GM18858 (cell line): ENCODE measurements at regions not wholly inside any gene's neighbourhood (a gene's known extent, or its start where the extent isn't known, plus 50 kb on each side); places are given as distances from the start of the nearest gene placed in this dataset.

Source experiments
- ATAC-seq: cut with Tn5 transposase; IDR thresholded peaks from one replicate; pipeline ENCODE4 v1.9.1; 2021; ENCODE audit not compliant: unreplicated experiment

DNA sequence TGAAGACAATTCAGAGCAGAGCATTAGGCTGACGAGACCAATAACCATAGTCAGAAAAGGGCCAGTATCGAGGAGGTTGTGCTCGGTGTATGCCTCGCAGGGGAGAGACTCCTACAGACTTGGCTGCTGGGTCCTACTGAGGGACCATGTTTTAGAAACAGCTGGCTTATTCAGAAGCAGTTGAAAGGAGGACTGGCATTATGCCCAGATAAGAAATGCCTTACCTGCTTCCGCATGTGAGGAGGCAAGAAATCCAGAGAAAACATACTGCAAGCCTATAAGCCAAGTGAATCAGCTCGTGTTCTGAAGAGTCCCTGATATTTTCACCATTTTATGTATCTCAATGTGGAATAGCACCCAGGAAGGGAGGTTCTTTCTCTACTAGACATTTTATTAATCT, 434.7 kb downstream of the GRB14 start:
- ATAC-seq: no peak

DNA sequence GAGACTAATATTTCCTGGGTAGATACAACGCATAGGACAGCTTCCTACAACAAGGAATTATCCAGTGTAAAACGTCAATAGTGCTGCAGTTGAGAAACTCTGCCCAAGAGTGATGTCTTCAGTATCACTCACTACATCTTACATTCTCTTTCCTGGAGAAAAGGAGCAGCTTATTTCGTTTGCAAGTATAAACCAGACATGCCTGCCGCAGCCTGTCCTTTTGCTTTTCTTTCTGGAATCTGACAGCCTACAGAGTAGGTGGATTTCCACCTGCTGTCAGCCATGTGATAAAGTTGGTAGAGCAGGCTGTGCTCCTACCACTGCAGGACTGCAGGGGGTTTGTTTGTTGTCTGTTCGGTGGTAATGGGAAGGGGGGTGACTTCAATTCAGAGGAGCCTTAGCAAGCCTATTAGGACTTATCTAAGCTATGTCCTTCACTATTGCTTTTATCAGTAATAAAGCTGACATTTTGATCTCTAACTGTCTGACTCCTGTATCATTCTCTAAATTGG, 439.1 kb downstream of the GRB14 start:
- ATAC-seq: no peak

DNA sequence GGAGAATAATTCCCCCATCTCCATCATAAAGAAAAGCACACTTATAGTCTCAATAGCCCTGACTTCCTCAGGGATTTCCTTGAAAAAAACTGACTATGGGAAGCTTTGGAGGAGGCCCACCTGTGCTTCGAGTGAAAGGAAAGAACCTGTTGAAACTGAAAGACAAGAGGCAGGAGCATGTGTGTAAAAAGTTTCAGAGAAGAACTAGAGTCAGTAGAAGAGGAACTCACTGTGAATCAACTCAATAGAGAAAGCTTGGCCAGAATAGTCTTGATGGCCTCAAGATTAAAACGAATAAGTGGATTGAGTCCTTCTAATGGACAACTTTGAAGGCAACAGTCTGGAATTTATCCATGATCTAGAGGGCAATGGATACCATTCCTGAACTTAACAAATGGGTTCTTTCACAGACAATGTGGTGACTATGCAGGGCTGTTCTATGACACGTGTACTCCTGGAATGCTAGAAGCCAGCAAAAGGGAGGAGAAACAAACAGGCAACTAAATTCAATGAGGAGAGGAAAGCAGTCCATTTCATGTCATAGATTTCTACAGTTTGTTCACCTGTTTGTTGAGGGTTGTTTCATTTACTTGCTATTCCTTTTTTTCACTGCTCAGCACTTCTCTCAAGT, 442.3 kb downstream of the GRB14 start:
- no peak for ATAC-seq

DNA sequence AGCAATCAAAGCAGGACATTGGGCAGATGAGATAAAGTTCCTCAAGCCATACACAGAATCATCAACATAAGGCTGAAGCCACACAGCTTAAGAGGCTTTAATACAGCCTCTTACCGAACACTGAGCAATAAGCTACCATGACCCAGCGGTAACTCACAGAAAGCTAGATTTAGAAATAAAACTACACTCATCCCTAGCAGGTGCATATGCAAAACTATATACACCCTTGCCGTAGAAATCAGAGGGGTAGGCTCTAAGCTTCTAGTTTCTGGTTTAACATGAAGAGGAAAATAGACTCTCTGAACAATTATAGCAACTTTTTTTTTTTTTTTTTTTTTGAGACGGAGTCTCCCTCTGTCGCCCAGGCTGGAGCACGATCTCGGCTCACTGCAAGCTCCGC, 428.8 kb upstream of the FIGN start:
- ATAC-seq: no peak

DNA sequence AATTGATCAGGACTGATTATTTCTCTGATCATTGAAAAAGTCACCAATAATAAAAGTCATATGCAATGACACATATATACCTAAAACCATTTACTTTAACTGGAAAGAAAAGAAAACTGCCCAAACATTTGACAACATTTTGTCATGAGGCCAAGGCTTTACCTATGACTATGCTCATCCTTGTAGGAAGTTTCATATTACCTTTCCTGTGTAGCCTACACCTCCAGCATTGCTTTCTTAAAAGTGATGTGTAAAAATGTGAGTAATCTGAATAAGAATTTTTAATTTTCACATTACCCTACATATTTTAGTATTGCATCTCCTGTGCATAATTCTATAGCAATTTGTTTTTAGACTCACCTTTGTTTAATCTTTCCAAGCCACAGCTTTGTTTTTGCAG, 419.8 kb upstream of the FIGN start:
- no peak for ATAC-seq

DNA sequence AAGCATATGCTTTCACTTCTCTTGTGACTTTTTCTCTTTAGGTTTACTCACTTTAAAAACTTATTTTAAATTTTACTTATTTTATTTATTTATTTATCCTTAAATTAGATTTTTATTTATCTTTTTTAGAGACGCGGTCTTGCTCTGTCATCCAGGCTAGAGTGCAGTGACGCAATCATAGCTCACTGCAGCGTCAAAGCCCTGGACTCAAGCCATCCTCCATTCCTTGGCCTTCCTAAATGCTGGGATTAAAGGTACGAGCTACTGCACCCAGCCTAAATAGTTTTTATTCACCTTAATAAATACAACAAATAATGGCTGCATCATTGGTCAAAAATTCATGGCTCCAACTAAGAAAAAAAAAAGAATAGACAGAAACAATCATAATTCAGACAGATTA, 415.7 kb upstream of the FIGN start:
- no peak for ATAC-seq

DNA sequence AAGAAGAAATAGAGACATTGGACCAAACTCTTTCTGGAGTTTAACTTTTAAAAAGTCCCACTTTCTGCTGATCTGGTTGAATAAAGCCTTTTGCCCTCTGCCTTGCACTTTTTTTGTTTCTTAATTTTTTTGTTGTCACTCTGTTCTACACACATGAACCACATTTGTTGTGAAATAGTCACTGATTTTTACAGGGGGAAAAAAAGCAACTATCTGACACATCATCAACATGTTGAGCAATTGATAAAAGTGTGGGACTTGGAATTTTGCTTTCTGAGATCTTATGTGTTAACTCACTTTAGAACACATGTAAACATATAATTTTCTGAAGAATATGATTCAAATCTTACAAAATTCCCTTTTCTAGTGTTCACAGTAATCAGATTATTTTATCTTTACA, 414.8 kb upstream of the FIGN start:
- ATAC-seq: no peak

DNA sequence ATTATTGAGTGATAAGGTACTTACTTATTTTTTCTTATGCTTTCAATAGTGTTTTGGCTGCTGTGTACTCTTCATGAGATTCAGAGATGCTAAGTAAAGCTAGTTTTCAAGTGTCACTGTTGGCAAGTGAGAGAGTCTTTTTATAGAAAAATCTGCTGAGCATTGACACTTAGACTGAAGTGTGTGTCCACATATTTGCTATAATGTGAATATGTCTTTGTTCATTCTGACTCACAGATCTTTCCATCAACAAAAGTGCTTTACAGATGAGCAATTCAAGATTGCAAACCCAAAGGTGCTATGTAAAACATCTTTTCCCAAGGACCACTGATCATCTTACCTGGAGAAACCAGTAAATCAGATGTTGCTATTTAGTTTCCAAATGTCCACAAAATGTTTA, 410.6 kb upstream of the FIGN start:
- no peak for ATAC-seq

- no peak for ATAC-seq
These were observed 409.5 kb upstream of the FIGN start for GRCh38 chr2:164145093-164145987.

DNA sequence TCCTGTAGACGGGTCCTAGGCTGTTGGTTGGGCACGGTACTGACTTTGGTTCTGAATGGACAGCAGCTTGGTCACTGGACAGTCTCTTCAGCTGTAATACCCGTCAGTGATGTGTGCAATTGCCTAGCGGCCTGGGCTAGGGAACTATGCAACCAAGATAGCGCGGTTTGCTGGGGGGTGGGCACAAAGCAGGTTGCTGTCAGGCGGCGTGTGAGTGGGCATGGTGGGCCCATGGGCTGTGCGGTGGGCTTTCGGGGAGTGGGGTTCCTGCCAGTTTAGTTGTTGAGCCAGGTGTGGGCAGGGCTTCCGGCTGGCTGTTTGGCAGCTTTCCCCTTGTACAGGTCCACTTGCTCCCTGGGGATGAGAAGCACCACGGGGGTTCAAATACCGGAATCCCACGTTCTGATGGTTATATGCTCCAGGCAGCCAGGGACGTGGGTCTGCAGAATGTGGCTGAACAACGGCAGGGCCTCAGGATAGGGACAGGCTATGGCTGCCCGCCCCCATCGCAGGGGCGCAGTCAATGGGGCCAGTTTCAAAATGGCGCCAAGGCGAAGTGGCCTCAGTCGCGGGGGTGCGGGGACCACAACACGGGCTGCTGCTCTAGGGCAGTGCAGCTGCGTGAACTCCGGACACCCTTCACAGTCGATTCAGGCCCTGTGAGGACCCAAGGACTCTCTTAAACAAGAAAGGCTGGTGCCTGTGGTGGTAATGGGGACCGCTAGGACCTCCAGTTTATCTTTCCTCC, 407.5 kb upstream of the FIGN start:
- ATAC-seq: no peak

- no peak for ATAC-seq
These were observed 406.9 kb upstream of the FIGN start for GRCh38 chr2:164142755-164143154.

- ATAC-seq: no peak
These were observed 405.5 kb upstream of the FIGN start for GRCh38 chr2:164141271-164141670.

GRCh38 chr2:164138750-164139149, 402.9 kb upstream of the FIGN start:
- no peak for ATAC-seq

GRCh38 chr2:164134336-164134735, 398.5 kb upstream of the FIGN start:
- no peak for ATAC-seq

DNA sequence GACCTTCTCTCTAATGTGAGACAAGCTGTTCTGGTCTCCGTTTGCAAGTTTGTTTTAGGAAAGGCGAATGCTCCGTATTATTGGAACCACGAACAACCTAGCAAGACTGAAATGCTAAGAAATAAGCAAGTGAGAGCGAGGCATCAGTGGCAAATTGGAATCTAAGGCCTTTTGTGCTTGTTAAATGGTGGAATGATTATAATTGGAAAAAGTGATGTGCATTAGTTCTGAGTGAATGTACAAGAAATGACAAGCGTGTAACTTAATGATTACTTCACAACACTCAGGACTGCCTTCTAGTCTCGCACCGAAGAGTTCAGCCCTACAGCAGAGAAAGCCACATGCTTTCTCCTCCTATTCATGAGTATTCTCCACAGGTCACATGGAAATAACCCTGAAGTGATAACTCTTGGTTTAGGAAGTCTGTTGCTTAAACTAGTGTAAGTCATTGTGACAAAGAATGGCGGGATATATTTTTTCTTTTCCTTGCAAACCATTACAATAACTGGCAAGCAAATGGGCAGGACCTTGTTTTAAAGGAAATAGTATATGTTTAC, 392.2 kb upstream of the FIGN start:
- ATAC-seq: no peak

GRCh38 chr2:164126960-164127660, 391.3 kb upstream of the FIGN start:
- no peak for ATAC-seq

DNA sequence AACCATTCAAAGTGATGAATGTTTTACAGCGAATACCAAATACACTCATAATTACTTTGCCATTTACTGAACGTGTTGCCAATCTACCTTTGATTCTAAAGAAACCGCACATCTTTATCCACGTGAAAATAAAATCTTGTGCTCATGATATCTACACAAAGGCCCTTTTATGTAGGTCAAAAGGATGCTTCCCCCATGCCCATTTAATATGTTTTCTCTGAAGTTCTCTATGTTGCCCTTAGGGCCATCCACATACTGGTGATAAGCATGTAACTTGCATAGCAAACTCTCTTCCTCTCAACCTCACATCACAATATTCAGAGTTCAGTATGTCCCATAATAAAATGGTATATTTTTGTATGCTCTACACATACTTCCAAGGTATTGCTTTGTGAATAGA, 380.0 kb upstream of the FIGN start:
- no peak for ATAC-seq

- no peak for ATAC-seq
These were observed 379.1 kb upstream of the FIGN start for GRCh38 chr2:164114937-164115336.

GRCh38 chr2:164112105-164112504, 376.3 kb upstream of the FIGN start:
- no peak for ATAC-seq

- ATAC-seq: no peak
These were observed 374.7 kb upstream of the FIGN start for GRCh38 chr2:164110515-164110914.

DNA sequence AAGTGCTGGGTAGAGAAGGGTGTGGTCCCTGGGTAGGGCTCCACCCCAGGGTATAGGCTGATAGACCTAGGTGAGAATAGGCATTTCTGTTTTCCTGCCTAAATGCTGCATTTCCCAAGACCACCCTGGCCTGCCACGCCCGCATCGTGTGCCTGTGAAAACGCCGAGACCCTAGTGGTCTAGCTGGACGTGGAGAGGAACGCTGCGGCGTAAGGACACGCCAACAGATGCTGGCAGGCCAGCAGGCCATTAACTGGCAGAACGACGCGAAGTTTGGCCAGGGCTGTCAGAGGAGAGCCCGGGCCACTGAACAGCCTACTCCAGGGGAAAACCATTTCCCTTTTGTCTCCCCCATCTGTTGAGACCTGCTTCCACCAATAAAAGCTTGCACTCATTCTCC, 373.2 kb upstream of the FIGN start:
- ATAC-seq: no peak
